GM19043 (cell line): ENCODE measurements at regions not wholly inside any gene's neighbourhood (a gene's known extent, or its start where the extent isn't known, plus 50 kb on each side); places are given as distances from the start of the nearest gene placed in this dataset.

ENCODE experiments used
- ATAC-seq: cut with Tn5 transposase; IDR thresholded peaks from one replicate; pipeline ENCODE4 v1.9.1; 2021; ENCODE audit warnings: low read depth; ENCODE audit not compliant: unreplicated experiment

- no peak for ATAC-seq
These were observed 197.7 kb downstream of the MTX2 start for GRCh38 chr2:176466918-176467452.

GRCh38 chr2:176467595-176467994 lies 198.4 kb downstream of the MTX2 start:
- ATAC-seq, result no peak

- ATAC-seq, result no peak
These were observed 199.3 kb downstream of the MTX2 start for GRCh38 chr2:176468457-176469113.

GRCh38 chr2:176470713-176471112 lies 201.5 kb downstream of the MTX2 start:
- ATAC-seq, result no peak

GRCh38 chr2:176471949-176472348 lies 202.7 kb downstream of the MTX2 start:
- ATAC-seq, result no peak

GRCh38 chr2:176473177-176473576 lies 203.9 kb downstream of the MTX2 start:
- peak; percentile 74 for ATAC-seq

GRCh38 chr2:176473851-176474250 lies 204.6 kb downstream of the MTX2 start:
- ATAC-seq, result no peak

- ATAC-seq, result no peak
These were observed 208.1 kb downstream of the MTX2 start for GRCh38 chr2:176477336-176477735.

GRCh38 chr2:176479961-176480360 lies 210.7 kb downstream of the MTX2 start:
- no peak for ATAC-seq

- no peak for ATAC-seq
These were observed 212.9 kb downstream of the MTX2 start for GRCh38 chr2:176482107-176482506.

- no peak for ATAC-seq
These were observed 214.2 kb downstream of the MTX2 start for GRCh38 chr2:176483476-176483875.

GRCh38 chr2:176483901-176484568 lies 214.8 kb downstream of the MTX2 start:
- no peak for ATAC-seq

GRCh38 chr2:176484838-176485237 lies 215.6 kb downstream of the MTX2 start:
- ATAC-seq, result no peak

GRCh38 chr2:176488431-176488830 lies 219.2 kb downstream of the MTX2 start:
- ATAC-seq, result no peak

GRCh38 chr2:176490061-176490861 lies 221.0 kb downstream of the MTX2 start:
- ATAC-seq, result no peak

- ATAC-seq, result peak; percentile 73
These were observed 222.1 kb downstream of the MTX2 start for GRCh38 chr2:176491172-176491904.

GRCh38 chr2:176492583-176492982 lies 223.3 kb downstream of the MTX2 start:
- ATAC-seq, result no peak

- no peak for ATAC-seq
These were observed 224.1 kb downstream of the MTX2 start for GRCh38 chr2:176493226-176493825.

- ATAC-seq, result no peak
These were observed 224.7 kb downstream of the MTX2 start for GRCh38 chr2:176493909-176494308.

- ATAC-seq, result no peak
These were observed 225.7 kb downstream of the MTX2 start for GRCh38 chr2:176494949-176495353.
